GM18508 (cell line): ENCODE measurements at regions not wholly inside any gene's neighbourhood (a gene's known extent, or its start where the extent isn't known, plus 50 kb on each side); places are given as distances from the start of the nearest gene placed in this dataset.

ENCODE experiments used
- ATAC-seq: cut with Tn5 transposase; IDR thresholded peaks from one replicate; pipeline ENCODE4 v1.9.1; 2021; ENCODE audit warnings: moderate number of reproducible peaks; ENCODE audit not compliant: insufficient read depth, unreplicated experiment

DNA sequence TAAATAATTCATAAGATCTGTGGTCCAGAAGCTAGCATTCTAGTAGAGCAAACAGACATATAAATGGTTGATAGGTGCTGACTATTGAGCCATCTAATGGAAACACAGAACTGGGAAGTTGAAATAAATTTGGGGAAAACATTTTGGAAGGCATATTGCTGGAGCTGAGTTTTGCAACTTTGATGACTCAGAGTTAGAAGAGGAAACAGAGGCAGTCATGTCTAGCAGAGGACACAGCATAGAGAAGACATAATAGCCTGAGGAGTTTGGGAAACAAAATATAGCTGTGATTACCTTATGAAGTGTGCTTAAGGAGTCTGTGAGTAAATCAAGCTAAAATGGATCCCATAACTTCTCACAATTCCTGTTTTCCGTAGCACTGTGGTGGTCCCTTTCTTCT, 86.9 kb upstream of the FLRT2 start:
- no peak for ATAC-seq

DNA sequence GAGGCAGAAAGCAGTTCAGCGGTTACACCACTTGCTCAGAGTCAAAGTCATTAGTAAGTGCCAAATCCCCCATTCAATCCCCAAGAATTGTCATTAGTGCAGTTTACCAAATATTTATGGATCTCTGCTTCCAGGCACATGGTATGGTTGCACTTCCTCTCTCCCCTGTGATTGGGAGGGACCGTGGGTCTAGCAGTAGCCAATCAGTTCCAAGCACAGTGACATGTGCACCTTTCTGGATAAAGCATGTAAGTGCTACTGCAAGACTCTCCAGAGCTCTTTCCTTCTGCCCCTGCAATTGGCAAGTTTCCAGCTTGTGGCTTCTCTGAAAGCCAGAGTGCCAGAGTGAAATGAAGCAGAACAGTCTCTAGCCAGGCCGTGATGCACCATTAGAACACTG, 85.3 kb upstream of the FLRT2 start:
- no peak for ATAC-seq

DNA sequence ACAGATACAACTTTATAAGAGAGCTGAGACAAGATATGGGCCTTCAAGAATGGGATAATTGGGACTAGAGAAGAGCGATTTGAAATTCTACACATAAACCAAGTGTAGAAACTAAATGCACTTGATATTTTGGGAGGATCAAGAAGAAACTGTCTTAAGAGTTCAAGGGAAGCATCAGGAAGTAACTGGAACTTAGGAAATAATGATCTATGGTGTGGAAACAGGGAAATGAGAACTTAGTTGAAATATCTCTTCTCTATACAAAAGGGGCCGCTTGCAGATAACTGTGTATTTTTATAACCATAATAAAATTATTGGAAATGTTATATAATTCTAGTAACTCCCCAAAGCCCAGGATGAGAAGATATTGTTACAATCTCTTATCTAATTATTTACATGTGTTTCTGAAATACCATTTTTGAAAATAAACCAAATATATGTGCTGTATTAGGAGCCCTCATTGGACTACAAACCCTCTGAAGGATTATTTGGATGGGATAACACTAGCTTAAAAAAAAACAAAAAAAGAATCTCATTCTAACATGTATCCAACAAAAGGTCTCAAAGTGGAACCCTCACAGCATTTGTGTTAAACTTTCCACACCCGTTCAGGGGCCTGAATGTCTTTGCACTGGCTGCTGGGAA, 84.7 kb upstream of the FLRT2 start:
- ATAC-seq, result no peak

DNA sequence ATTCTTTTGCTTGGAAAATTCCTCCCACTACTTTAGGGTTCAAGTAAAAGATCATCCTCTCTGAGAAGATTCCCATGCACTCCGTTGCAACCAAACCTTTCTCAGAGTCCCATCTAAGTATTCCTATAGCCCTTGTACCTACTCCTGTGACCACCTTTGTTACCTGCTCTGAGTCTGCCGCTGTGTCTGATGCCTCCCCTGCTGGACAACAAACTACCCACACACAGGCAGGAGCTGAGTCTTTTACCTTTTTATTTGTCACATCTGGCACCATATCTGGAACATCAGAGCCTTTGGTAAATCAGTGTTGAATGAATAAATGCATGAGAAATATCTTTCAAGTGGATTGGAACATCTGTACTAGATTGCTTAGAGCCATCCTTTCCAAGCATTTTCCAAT, 82.1 kb upstream of the FLRT2 start:
- no peak for ATAC-seq

DNA sequence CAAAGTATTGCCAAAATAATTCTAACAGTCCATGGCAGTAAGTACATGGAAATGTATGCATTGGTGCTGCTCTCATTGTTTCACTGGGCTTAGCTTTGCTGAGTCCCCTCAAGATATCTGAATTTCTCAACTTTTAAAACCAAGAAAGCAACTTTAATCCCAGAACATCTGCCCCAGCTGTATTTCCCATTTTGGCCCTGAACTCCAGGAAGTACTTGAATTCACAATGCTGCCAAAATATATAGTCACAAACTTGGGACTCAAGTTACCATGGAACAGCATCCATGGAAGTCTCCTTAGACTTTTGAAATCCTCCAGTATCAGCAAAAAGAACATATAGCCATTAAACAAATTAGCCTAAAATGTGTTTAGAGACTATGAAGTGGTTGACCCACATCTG, 78.5 kb upstream of the FLRT2 start:
- no peak for ATAC-seq

DNA sequence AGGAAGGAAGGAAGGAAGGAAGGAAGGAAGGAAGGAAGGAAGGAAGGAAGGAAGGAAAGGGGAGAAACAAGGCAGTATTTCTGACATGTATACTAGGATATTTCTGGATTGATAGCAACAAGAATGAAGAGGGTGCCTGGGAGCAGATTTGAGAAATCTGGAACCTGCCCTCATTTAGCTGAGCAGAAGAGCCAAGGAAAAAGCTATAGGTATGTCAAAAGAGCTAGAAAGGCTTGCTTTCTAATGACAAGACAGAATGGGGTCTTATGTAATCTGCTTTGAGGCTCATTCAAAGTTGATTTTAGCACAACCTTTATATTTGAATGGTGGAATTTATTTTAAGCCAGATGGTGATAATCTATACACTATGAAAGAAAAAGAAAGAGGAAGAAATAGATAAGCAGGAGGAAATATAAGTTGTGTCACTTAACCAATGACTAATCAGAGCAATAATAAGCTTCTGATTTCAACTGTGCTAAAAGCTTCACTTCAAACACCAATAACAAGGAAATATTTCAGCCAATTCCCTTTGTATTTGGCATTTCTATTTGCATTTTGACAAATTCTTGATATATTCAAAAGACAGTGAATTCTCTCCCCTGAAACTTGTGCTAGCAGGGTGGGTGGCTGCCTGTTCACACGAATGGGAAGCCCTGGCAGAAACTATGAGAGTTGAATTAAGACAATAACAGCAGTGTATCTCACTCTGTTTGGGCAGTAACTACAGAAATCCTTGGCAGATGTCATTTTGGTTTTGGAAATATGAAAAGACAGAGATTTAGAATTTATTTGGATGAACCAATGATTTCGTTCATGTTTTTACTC, 76.3 kb upstream of the FLRT2 start:
- ATAC-seq, result no peak

DNA sequence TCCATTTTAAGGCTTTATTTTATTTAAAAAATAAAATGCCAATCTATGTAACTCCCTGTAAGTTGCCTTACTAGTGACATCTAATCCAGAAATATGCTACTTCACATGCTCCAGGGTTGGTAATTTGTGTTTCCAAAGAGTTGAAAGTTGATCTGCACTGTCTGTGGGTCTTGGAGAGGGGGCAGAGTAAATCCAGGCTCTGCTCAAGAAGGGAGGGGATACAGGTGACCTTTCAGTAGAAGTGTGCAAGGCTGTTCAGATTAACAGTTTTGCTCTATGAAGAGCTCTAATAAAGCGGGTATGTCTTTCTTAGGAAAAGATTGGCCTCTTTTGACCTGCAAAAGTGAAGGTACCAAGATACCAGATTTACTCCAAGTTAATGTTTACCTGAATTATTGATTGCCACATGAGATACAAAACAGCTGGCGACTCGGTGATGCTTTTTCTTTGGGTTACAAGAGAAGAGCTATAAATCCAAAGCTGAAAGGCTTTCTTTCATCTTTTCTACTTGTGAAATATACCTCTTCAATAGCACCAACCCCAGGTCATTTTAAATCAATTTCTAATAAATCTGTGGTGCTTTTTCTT, 75.6 kb upstream of the FLRT2 start:
- no peak for ATAC-seq

DNA sequence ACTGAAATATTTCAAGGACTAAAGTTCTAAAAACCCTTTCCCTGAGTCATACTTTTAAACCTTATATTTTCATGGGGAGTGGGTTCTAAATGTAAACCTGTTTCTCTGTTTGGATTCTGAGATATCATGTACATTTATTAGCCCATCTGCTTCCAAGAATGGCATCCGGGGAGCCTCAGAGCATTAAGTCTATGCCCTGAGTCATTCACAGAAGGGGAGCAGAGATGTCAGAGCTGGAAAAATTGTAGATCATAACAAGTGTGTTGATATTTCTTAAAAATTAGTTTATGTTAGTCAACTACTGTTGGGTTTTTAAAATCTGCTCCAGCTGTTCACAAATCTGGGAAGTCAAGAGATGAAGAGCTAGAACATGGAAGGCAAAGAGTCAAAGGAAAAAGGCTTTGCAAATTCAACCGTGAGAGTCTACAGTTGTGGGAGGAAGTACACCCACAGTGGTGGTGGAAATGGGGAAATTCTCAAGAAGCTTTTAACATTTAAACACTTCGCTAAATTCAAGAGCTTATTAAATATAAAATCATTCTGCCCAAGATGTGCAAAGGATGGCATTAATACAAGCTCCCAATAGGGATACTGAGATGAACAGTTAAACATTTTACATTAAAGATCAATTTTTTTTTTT, 70.5 kb upstream of the FLRT2 start:
- ATAC-seq, result no peak

DNA sequence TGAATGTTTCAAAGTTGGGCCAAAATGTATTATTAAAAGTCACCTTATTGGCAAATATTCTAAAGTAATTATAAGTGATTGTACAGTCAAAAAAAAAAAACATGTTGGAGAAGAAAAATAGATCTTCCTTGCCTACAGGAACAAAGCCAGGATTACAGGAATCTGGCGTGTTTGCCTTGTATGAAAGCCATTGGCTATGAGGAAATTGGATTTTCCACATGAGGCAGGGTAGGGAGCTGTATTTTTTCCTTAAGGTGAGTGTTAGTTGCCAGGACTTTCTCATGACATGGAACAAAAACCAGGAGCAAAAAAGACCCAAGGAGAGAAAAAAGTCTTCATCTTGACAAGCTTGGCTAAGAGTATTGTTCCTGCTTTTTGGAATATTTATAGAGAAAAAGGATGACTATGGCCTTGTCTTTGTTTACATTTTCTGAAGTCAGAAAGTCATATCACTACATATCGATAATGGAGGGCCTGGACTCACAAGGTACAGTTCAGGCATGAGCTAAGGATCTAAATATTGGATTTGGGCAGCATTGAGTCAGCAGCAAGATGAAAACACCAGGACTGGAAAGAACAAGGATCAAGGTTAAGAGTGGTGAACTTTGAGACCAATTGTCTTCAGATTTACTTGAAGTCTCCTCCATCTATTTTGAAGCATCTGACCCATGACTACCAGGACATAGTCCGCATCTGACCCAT, 68.4 kb upstream of the FLRT2 start:
- ATAC-seq, result no peak

DNA sequence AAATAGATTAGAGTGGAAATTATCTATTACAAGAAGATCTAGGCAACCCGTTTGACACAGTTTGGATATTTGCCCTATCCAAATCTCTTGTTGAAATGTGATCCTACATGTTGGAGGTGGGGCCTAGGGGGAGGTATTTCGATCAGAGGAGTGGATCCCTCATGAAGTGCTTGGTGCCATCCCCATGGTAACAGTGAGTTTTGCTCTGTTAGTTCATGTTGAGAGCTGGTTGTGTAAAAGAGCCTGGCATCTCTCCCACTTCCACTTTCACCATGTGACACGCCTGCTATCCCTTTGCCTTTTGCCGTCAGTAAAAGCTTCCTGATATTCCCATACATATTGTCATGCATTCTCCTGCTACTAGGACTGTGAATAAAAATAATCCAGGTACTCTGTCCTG, 66.4 kb upstream of the FLRT2 start:
- no peak for ATAC-seq

DNA sequence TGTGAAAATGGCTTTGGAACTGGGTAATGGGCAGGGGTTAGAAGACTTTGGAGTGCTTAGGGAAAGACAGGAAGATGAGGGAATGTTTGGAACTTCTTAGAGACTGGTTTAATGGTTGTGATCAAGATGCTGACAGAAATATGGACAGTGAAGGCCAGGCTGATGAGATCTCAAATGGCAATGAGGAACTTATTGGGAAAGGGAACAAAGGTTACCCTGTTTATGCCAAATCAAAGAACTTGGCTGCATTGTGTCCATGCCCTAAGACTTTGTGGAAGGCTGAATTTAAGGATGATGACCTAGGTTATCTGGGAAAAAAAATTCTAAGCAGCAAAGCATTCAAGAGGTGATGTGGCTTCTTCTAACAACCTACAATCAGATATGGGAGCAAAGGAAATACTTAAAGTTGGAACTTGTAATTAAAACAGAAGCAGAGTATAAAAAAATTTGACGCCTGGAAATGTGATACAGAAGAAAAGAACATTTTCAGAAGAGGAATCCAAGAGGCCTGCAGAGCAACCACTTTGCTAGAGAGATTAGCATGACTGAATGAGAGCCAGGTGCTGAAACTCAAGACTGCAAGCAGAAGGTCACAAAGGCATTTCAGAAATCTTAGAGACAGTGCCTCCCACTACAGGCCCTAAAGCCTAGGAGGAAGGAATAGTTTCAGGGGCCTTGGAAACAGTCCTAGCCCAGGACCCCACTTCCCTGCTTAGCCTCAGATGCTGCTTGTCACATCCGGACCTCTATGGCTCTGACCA, 65.6 kb upstream of the FLRT2 start:
- no peak for ATAC-seq

DNA sequence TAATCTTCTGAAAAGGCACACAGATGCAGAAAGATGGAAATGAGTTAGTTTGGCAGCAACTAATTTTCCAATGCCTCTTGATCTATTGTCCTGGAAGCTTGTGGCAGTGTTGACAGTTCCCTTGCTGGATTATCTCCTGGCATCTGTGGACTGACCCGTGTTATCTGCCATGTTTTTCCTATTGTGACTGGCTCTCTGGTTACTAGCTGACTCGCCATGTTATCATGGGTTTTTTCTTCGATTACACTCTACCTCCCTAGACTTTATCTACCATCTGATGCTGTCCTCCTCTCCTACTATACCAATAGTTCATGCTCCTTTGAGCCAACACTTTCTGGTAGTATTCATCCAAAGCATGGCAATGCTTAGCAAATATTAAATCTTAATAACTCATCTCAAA, 63.3 kb upstream of the FLRT2 start:
- no peak for ATAC-seq

DNA sequence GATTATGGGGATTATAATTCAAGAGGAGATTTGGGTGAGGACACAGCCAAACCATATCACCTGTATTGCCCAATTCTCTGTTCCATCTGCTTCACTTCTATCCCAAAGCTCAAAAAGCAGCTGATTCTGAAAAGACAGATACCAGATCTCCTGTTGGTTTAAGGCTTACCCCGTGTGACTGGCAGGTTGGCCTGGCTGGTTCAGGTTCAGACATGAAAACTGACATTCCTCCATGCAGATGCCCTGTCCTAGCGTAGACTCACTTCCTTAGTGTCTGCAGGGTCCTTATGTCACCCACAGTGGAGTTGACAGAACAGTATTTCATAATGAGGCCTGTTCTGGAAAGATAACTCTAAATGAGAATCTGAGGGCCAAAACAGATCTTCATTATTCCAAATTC, 61.1 kb upstream of the FLRT2 start:
- no peak for ATAC-seq

DNA sequence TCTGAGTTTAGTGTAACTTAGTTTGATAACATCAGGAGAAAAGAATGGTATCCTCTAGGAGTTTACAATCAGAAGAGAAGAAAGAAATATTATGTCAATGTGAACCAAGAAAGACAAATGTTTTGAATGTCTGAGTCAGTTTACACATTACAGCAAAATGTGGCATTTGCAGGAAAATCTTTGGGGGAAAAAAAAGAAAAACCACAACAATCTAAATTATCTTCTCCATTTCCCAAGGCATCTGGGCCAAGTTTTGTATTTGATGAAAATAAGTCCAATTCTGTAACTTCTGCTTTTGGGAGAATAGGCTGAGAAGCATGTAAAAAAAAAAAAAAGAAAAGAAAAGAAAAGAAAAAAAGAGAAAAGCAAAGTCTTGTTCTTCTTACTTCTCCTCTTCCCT, 58.8 kb upstream of the FLRT2 start:
- no peak for ATAC-seq

DNA sequence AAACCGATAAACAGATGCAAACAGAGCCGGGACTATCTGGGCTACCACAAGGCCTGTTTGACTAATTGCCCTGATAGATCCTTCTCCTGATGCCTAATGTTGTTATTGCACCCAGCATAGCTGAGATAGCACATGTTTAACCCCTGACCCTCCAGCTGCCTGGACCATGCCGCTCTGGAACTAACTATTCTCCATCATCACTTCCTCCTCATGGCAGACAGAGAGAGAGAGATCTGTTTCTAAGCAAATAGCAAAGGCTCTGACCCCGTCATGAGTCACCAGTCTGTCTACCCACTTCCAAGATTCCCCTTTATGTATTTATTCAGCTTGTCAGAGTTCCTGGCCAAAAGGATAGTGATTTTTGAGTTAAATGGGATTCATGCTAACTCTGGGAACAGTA, 58.2 kb upstream of the FLRT2 start:
- no peak for ATAC-seq

DNA sequence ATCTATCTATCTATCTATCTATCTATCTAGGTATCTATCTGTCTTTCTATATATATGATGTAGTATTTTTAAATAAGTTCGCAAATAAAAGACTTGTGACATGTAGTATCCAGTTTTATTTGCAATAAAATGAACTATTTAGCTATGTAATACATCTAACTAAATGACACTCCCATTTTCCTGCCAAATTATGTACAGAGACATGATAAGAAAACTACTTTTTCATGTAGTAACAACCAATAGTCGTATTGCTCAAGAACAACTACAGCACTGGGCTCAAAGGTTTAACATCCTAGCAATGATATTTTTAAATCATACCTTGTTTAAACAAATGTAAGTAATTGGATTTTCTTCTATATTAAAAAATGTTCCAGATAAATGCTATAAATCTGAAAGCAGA, 55.5 kb upstream of the FLRT2 start:
- ATAC-seq, result no peak

DNA sequence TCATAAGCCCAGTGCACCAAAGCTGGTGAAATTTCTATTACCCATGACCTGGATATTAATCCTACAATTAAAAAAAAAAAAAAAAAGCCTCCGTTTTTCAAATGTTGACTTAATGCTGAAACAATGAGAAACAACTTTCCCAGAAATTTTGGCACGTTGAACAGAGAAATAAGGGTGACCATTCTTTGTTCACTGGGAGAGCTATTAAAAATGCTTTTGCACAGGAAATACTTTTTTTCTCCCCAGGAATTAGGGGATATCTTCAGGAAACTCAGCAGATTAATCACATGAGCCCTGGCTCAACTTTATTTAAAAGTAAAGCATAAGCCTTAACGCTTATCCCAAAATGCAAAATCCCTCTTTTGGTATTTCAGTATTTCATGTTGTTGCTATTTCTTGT, 54.8 kb upstream of the FLRT2 start:
- no peak for ATAC-seq

DNA sequence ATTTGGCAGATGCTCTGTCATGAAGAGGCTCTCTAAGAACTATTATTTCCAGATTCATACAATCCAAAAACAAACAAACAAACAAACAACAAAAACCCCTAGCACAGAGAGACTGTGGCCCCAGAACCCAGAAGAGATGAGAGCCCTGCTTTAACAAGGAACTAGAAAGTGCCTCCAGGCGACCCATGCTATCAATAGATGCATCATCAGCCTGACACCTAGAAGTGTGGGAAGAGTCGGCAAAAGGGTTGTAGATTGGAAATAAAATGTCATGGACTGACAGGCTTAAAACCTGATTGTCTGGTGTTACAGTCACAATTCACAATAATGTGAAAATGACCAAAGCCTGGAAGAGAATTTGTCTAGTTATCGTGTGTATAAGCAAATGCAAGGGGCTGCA, 50.6 kb upstream of the FLRT2 start:
- no peak for ATAC-seq

DNA sequence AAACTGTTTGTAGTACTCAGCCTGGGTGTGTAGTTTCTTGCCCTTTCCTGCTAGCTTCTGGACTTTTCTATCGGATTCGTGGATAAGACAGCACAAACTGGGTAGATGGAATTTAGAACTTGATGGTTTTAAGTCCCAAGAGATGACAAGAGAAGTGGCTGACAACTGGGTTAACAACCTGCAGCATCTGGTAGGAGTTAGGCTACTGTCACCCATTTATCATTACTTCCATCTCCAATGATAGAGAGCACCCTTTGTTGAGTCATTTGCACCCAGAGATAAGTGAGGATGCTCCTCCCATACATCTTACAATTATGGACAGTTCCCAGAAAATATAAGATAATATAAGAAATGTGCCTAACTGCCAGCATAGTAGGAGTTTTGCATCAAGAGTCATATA, 50.2 kb upstream of the FLRT2 start:
- ATAC-seq, result no peak
